Lower leg skin (tissue), 3 donors: ENCODE measurements at regions not wholly inside any gene's neighbourhood (a gene's known extent, or its start where the extent isn't known, plus 50 kb on each side); places are given as distances from the start of the nearest gene placed in this dataset.

Experiments used
- POLR2A ChIP-seq, 2 donors: fragments of 450-650 bp; IDR thresholded peaks; one replicate each; pipeline ENCODE4 v1.6.1; 2016 to 2017; ENCODE audit warnings: antibody characterized with exemption in 2 of 2, mild to moderate bottlenecking in 1 of 2, moderate library complexity in 1 of 2
- TF ChIP-seq, protein P1 (sequence below), 3 donors: fragments of 450-650 bp; IDR thresholded peaks; one replicate each; pipeline ENCODE4 v1.5.1; 2016; ENCODE audit warnings: antibody characterized with exemption in 3 of 3, mild to moderate bottlenecking in 3 of 3, moderate library complexity in 2 of 3

DNA sequence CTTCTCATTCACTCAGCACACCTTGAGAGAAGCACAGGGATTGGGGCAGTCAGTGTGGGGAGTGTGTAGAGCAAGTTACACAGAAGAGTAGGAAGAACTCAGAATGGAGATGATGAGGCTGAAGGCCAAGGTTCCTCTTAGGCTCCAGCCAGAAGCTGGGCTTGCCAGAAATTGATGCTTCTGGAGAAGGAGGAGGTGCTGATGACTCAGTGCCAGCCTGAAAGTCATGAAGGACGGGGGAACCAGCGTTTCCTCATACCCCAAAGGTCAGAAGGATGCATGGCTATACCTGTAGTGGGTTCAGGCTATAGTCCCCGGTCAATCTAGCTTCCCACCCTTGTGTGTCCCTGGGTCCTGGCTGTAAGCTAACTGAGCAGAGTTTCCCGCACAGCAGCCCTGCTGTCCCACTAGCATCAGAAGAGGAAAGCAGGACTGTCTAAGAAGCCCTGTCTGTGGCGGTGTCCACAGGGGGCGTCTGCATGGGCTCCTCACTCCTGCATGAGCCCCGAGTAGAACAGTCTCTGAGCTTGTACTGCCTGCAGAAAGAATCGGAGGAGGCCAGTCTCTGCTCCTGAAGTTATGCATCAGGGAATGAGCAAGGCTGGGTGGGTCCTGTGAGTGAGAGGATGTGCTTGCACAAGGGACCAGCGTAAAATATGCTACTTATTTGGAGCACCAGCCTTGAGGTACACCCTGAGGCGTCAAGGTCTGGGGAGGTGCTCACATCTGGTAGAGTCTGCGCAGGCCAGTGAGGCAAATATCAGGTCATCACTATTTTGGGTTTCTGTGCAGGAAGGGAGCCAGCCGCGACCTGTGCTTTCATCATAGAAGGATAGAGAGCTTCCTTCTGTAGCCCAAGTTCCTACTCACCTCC, 148.5 kb downstream of the MRPL14 start:
- TF ChIP-seq, protein P1, sequence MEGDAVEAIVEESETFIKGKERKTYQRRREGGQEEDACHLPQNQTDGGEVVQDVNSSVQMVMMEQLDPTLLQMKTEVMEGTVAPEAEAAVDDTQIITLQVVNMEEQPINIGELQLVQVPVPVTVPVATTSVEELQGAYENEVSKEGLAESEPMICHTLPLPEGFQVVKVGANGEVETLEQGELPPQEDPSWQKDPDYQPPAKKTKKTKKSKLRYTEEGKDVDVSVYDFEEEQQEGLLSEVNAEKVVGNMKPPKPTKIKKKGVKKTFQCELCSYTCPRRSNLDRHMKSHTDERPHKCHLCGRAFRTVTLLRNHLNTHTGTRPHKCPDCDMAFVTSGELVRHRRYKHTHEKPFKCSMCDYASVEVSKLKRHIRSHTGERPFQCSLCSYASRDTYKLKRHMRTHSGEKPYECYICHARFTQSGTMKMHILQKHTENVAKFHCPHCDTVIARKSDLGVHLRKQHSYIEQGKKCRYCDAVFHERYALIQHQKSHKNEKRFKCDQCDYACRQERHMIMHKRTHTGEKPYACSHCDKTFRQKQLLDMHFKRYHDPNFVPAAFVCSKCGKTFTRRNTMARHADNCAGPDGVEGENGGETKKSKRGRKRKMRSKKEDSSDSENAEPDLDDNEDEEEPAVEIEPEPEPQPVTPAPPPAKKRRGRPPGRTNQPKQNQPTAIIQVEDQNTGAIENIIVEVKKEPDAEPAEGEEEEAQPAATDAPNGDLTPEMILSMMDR (IDR thresholded peaks at IDR 0.05), result no peak
- TF ChIP-seq POLR2A (IDR thresholded peaks at IDR 0.05), result no peak
